GM23338 (cell line): ENCODE measurements at regions not wholly inside any gene's neighbourhood (a gene's known extent, or its start where the extent isn't known, plus 50 kb on each side); places are given as distances from the start of the nearest gene placed in this dataset.

Experiments used
- ETS1 ChIP-seq: IDR thresholded peaks from 2 replicates; pipeline ENCODE4 v1.6.1; 2016; ENCODE audit warnings: antibody characterized with exemption
- EZH2 ChIP-seq: fragments of 200-600 bp; sonication (generic); IDR thresholded peaks from one replicate; pipeline ENCODE4 v1.8.0; 2017; ENCODE audit warnings: antibody characterized with exemption, mild to moderate bottlenecking, low read depth; ENCODE audit not compliant: unreplicated experiment
- POLR2AphosphoS5 ChIP-seq: IDR thresholded peaks from 2 replicates; pipeline ENCODE4 v1.6.1; 2016; ENCODE audit warnings: antibody characterized with exemption, low read depth
- REST ChIP-seq: IDR thresholded peaks from one replicate; pipeline ENCODE4 v1.6.1; 2018; ENCODE audit warnings: antibody characterized with exemption; ENCODE audit not compliant: unreplicated experiment
- ZNF462 ChIP-seq: fragments of 250-450 bp; sonication (Bioruptor Pico); IDR thresholded peaks from 2 replicates; pipeline ENCODE4 v1.5.0; 2020; ENCODE audit warnings: mild to moderate bottlenecking, moderate library complexity

- TF ChIP-seq ZNF462 (CRISPR knock-in tag) (no peak), REST (no peak), EZH2 (no peak), POLR2AphosphoS5 (no peak), ETS1 (no peak)
Observed at GRCh38 chr1:193549081-193549480, 362.7 kb upstream of the B3GALT2 start (continued).
